ENCODE measurements at regions not wholly inside any gene's neighbourhood (a gene's known extent, or its start where the extent isn't known, plus 50 kb on each side); places are given as distances from the start of the nearest gene placed in this dataset.

GRCh38 chr9:95729669-95730368 is 145.7 kb upstream of the ERCC6L2 start:
- H3K27me3 ChIP-seq (ENCODE audit: control insufficient read depth, insufficient read depth, low read length), result no peaks in the 10 kb centered on the region
- no peak overlapping the region for H3K9ac ChIP-seq (ENCODE audit: low read length in 3 of 3)
- FAIRE-seq (no peak), DNase-seq (no peak)
- H3K4me1 ChIP-seq (ENCODE audit: control insufficient read depth in 2 of 3, insufficient read depth in 2 of 3, low read depth in 1 of 3, low read length in 3 of 3), result peaks cover 0 to 4% (median 0%) of the 10 kb centered on the region in 3 donors
- intact Hi-C loops (cut with DNase I), result no loop called here
- H3K4me3 ChIP-seq (ENCODE audit: low read length in 3 of 3), result no peak overlapping the region
- peaks cover 0 to 5% (median 0%) of the 10 kb centered on the region in 3 donors for H3K9me3 ChIP-seq (ENCODE audit: control insufficient read depth in 2 of 3, insufficient read depth in 1 of 3, low read length in 3 of 3)
- H3K36me3 ChIP-seq (ENCODE audit: control insufficient read depth in 2 of 3, insufficient read depth in 3 of 3, low read length in 3 of 3), result no peaks in the 10 kb centered on the region
- TF ChIP-seq, protein P1, sequence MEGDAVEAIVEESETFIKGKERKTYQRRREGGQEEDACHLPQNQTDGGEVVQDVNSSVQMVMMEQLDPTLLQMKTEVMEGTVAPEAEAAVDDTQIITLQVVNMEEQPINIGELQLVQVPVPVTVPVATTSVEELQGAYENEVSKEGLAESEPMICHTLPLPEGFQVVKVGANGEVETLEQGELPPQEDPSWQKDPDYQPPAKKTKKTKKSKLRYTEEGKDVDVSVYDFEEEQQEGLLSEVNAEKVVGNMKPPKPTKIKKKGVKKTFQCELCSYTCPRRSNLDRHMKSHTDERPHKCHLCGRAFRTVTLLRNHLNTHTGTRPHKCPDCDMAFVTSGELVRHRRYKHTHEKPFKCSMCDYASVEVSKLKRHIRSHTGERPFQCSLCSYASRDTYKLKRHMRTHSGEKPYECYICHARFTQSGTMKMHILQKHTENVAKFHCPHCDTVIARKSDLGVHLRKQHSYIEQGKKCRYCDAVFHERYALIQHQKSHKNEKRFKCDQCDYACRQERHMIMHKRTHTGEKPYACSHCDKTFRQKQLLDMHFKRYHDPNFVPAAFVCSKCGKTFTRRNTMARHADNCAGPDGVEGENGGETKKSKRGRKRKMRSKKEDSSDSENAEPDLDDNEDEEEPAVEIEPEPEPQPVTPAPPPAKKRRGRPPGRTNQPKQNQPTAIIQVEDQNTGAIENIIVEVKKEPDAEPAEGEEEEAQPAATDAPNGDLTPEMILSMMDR (IDR thresholded peaks at IDR 0.05; ENCODE audit: borderline replicate concordance, extremely low read depth, insufficient read depth), result no peak
- H3K27ac ChIP-seq (ENCODE audit: low read depth in 2 of 2, low read length in 2 of 2), result no peak overlapping the region

DNA sequence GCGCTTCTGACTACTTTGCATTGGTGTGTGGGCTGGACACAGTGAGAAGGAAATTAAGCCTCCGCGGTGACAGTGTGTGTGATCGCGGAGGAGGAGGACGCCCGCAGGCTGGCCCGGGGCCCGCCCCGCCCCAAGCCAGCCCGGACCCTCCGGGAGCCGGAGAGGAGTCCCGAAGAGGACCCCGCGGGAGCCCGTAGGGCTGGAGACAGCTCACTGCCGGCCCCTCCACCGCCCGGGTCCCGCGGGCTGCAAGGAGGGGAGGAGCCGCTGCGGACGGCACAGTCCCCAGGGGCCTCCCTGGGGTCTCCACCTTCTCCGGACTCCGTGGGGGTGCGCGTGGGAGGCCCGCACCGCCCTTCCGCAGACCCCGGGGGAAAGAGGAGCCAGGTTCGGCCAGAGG is 146.4 kb upstream of the ERCC6L2 start:
- Histone ChIP-seq H3K36me3 (ENCODE audit: control insufficient read depth in 2 of 3, insufficient read depth in 3 of 3, low read length in 3 of 3) (no peaks in the 10 kb centered on the region), H3K27ac (ENCODE audit: low read depth in 2 of 2, low read length in 2 of 2) (no peak overlapping the region), H3K9ac (ENCODE audit: low read length in 3 of 3) (no peak overlapping the region), H3K4me1 (ENCODE audit: control insufficient read depth in 2 of 3, insufficient read depth in 2 of 3, low read depth in 1 of 3, low read length in 3 of 3) (peaks cover 0 to 4% (median 0%) of the 10 kb centered on the region in 3 donors), H3K27me3 (ENCODE audit: control insufficient read depth, insufficient read depth, low read length) (no peaks in the 10 kb centered on the region), H3K9me3 (ENCODE audit: control insufficient read depth in 2 of 3, insufficient read depth in 1 of 3, low read length in 3 of 3) (peaks cover 0 to 5% (median 0%) of the 10 kb centered on the region in 3 donors), H3K4me3 (ENCODE audit: low read length in 3 of 3) (no peak overlapping the region)
- DNase-seq (no peak), FAIRE-seq (no peak)
- TF ChIP-seq, protein P1 (IDR thresholded peaks at IDR 0.05; ENCODE audit: borderline replicate concordance, extremely low read depth, insufficient read depth), result no peak
- intact Hi-C loops (cut with DNase I), result no loop called here

DNA sequence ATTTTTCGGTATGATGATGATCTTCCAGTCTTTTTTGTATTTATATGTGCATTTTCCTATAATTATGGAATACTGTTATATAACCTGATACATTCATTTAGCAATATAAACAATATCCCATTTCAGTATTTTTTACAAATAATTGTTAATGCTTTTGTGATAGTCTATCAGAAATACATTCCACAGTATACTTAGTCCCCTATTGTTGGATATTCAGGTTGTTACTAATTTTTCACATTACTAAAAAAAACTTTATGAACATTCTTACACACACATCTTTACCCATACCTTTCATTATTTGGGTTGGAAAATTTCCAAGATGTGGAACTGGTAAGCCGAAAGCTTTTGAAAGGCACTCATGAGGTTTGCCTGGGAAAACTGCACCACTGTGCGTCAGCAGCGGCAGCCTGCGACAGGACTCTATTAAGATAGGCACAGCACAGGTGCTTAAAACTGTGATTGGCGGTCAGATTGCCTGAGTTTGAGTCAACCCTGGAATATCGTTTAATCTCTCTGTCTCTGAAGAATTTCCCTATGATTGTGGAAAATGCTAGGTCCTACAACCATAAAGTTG is 147.5 kb upstream of the ERCC6L2 start:
- FAIRE-seq (no peak), DNase-seq (no peak)
- H3K9me3 ChIP-seq (ENCODE audit: control insufficient read depth in 2 of 3, insufficient read depth in 1 of 3, low read length in 3 of 3), result peaks cover 0 to 5% (median 0%) of the 10 kb centered on the region in 3 donors
- H3K4me3 ChIP-seq (ENCODE audit: low read length in 3 of 3), result no peak overlapping the region
- H3K27me3 ChIP-seq (ENCODE audit: control insufficient read depth, insufficient read depth, low read length), result no peaks in the 10 kb centered on the region
- H3K9ac ChIP-seq (ENCODE audit: low read length in 3 of 3), result no peak overlapping the region
- H3K4me1 ChIP-seq (ENCODE audit: control insufficient read depth in 2 of 3, insufficient read depth in 2 of 3, low read depth in 1 of 3, low read length in 3 of 3), result peaks cover 0 to 4% (median 0%) of the 10 kb centered on the region in 3 donors
- TF ChIP-seq, protein P1 (IDR thresholded peaks at IDR 0.05; ENCODE audit: borderline replicate concordance, extremely low read depth, insufficient read depth), result no peak
- no peak overlapping the region for H3K27ac ChIP-seq (ENCODE audit: low read depth in 2 of 2, low read length in 2 of 2)
- intact Hi-C loops (cut with DNase I), result no loop called here
- no peaks in the 10 kb centered on the region for H3K36me3 ChIP-seq (ENCODE audit: control insufficient read depth in 2 of 3, insufficient read depth in 3 of 3, low read length in 3 of 3)

Measured in kidney (tissue), 13 donors.